Colonic mucosa (tissue), 4 donors: ENCODE measurements at regions not wholly inside any gene's neighbourhood (a gene's known extent, or its start where the extent isn't known, plus 50 kb on each side); places are given as distances from the start of the nearest gene placed in this dataset.

Source experiments
- DNase-seq: peaks from one replicate; pipeline ENCODE4 v3.0.0-alpha.2; 2020
- H3K27ac ChIP-seq: fragments of 200-600 bp; one replicate; pipeline ENCODE4 v1.8.0; 2021
- H3K27me3 ChIP-seq: fragments of 200-600 bp; one replicate; pipeline ENCODE4 v1.8.0; 2021
- H3K36me3 ChIP-seq: fragments of 200-600 bp; one replicate; pipeline ENCODE4 v1.8.0; 2021
- H3K4me1 ChIP-seq: fragments of 200-600 bp; one replicate; pipeline ENCODE4 v1.8.0; 2021; ENCODE audit warnings: mild to moderate bottlenecking
- H3K4me3 ChIP-seq: fragments of 200-600 bp; one replicate; pipeline ENCODE4 v1.8.0; 2021
- H3K9ac ChIP-seq, 2 donors: one replicate each; pipeline ENCODE4 v1.7.0; 2013; ENCODE audit warnings: control low read depth in 2 of 2, low read depth in 2 of 2, low read length in 2 of 2
- H3K9me3 ChIP-seq: fragments of 200-600 bp; one replicate; pipeline ENCODE4 v1.8.0; 2021
- CTCF ChIP-seq: fragments of 200-600 bp; IDR thresholded peaks from one replicate; pipeline ENCODE4 v1.8.0; 2022; ENCODE audit warnings: antibody characterized with exemption, mild to moderate bottlenecking
- intact Hi-C: fragments of 100-400 bp; cut with DNase I; formaldehyde crosslinking; loops from one replicate; pipeline ENCODE4 v1.14.1; 2022
- donor health status: healthy.
- donor health status: DM: no; HTN: no; CAD: no.
- donor health status: DM: no; HTN: no; CAD: no.

- intact Hi-C loops: no loop called here
- H3K27me3 ChIP-seq: no peaks in the 10 kb centered on the region
- H3K9me3 ChIP-seq: no peaks in the 10 kb centered on the region
- no peaks in the 10 kb centered on the region for H3K4me1 ChIP-seq
- H3K27ac ChIP-seq: no peak overlapping the region
- no peak overlapping the region for H3K4me3 ChIP-seq
- DNase-seq: peak; percentile 29
- TF ChIP-seq CTCF: peak; percentile 22
- H3K36me3 ChIP-seq: no peaks in the 10 kb centered on the region
- H3K9ac ChIP-seq: no peak overlapping the region
Measured at GRCh38 chr1:13930151-13930550, 230.2 kb downstream of the PRDM2 start.

- Histone ChIP-seq H3K9me3 (no peaks in the 10 kb centered on the region), H3K27me3 (no peaks in the 10 kb centered on the region), H3K4me1 (no peaks in the 10 kb centered on the region), H3K36me3 (no peaks in the 10 kb centered on the region), H3K4me3 (no peak overlapping the region), H3K27ac (no peak overlapping the region), H3K9ac (no peak overlapping the region)
- DNase-seq: no peak
- intact Hi-C loops: no loop called here
- TF ChIP-seq CTCF: no peak
Measured at GRCh38 chr1:13931226-13931625, 231.2 kb downstream of the PRDM2 start.

GRCh38 chr1:13935336-13935735 lies 235.3 kb downstream of the PRDM2 start:
- no peaks in the 10 kb centered on the region for H3K27me3 ChIP-seq
- H3K9ac ChIP-seq: no peak overlapping the region
- no peaks in the 10 kb centered on the region for H3K9me3 ChIP-seq
- no peak overlapping the region for H3K4me3 ChIP-seq
- no peak for DNase-seq
- no peaks in the 10 kb centered on the region for H3K4me1 ChIP-seq
- no peak for TF ChIP-seq CTCF
- H3K36me3 ChIP-seq: no peaks in the 10 kb centered on the region
- intact Hi-C loops: no loop called here
- no peak overlapping the region for H3K27ac ChIP-seq

- DNase-seq: no peak
- H3K27ac ChIP-seq: no peak overlapping the region
- intact Hi-C loops: no loop called here
- H3K4me3 ChIP-seq: no peak overlapping the region
- H3K9ac ChIP-seq: no peak overlapping the region
- no peak for TF ChIP-seq CTCF
- no peaks in the 10 kb centered on the region for H3K4me1 ChIP-seq
- no peaks in the 10 kb centered on the region for H3K36me3 ChIP-seq
- H3K9me3 ChIP-seq: no peaks in the 10 kb centered on the region
- no peaks in the 10 kb centered on the region for H3K27me3 ChIP-seq
Measured at GRCh38 chr1:13941315-13941714, 241.3 kb downstream of the PRDM2 start.

- no peak overlapping the region for H3K27ac ChIP-seq
- no peak overlapping the region for H3K9ac ChIP-seq
- H3K36me3 ChIP-seq: no peaks in the 10 kb centered on the region
- no peak overlapping the region for H3K4me3 ChIP-seq
- no peaks in the 10 kb centered on the region for H3K4me1 ChIP-seq
- no peaks in the 10 kb centered on the region for H3K27me3 ChIP-seq
- no peak for DNase-seq
- TF ChIP-seq CTCF: no peak
- intact Hi-C loops: no loop called here
- H3K9me3 ChIP-seq: no peaks in the 10 kb centered on the region
Measured at GRCh38 chr1:13943055-13943454, 243.1 kb downstream of the PRDM2 start.

GRCh38 chr1:13945856-13946255 lies 245.9 kb downstream of the PRDM2 start:
- Histone ChIP-seq H3K9me3 (no peaks in the 10 kb centered on the region), H3K36me3 (no peaks in the 10 kb centered on the region), H3K9ac (no peak overlapping the region), H3K4me1 (no peaks in the 10 kb centered on the region), H3K4me3 (no peak overlapping the region), H3K27me3 (no peaks in the 10 kb centered on the region), H3K27ac (no peak overlapping the region)
- no peak for TF ChIP-seq CTCF
- DNase-seq: no peak
- intact Hi-C loops: no loop called here
